IMR-90 (cell line): ENCODE measurements at regions not wholly inside any gene's neighbourhood (a gene's known extent, or its start where the extent isn't known, plus 50 kb on each side); places are given as distances from the start of the nearest gene placed in this dataset.

ENCODE experiments used
- ATAC-seq: fragments of 200-7000 bp; cut with Tn5 transposase; 2 replicates; pipeline ENCODE4 v1.9.1; 2020; ENCODE audit warnings: low read depth, mild to moderate bottlenecking, moderate library complexity
- BruUV-seq: library from RNA; stranded (reverse); fragments of 400-500 nt; replicated peaks from 2 replicates; lab custom pipeline; 2021; lab: Mats Ljungman, UMichigan
- CTCF ChIA-PET: fragments of 300-600 bp; formaldehyde crosslinking; extraction: SDS; loops from one replicate; lab custom pipeline; 2021; ENCODE audit warnings: antibody characterized with exemption; lab: Yijun Ruan, JAX
- POLR2A ChIA-PET: fragments of 300-600 bp; sonication (Branson Sonifier 250); formaldehyde crosslinking; loops from one replicate; lab custom pipeline; 2022; ENCODE audit warnings: antibody characterized with exemption; ENCODE audit not compliant: unreplicated experiment; lab: Charles Lee
- DNase-seq: peaks from one replicate; pipeline ENCODE4 v3.0.0; 2013
- H2AFZ ChIP-seq: replicated peaks from 2 replicates; pipeline ENCODE3; 2013; ENCODE audit warnings: low read length, mild to moderate bottlenecking; ENCODE audit not compliant: poor library complexity
- H2AK5ac ChIP-seq: 2 replicates; pipeline ENCODE4 v1.6.1; 2013; ENCODE audit warnings: low read depth, low read length, inconsistent platforms
- H2AK9ac ChIP-seq: replicated peaks from 2 replicates; pipeline ENCODE3; 2013; ENCODE audit warnings: mild to moderate bottlenecking, low read depth, low read length, moderate library complexity; ENCODE audit not compliant: poor library complexity
- H2BK120ac ChIP-seq: 2 replicates; pipeline ENCODE4 v1.6.1; 2013; ENCODE audit warnings: low read depth, low read length, inconsistent platforms
- H2BK15ac ChIP-seq: 3 replicates; pipeline ENCODE4 v1.6.1; 2013; ENCODE audit warnings: low read depth, low read length, inconsistent platforms
- H2BK20ac ChIP-seq: 2 replicates; pipeline ENCODE4 v1.6.1; 2013; ENCODE audit warnings: low read depth, mild to moderate bottlenecking, inconsistent platforms, low read length, moderate library complexity
- H2BK5ac ChIP-seq: 2 replicates; pipeline ENCODE4 v1.6.1; 2013; ENCODE audit warnings: mild to moderate bottlenecking, low read depth, low read length, inconsistent platforms; ENCODE audit not compliant: poor library complexity, severe bottlenecking
- H3K14ac ChIP-seq: replicated peaks from 2 replicates; pipeline ENCODE4 v1.6.1; 2013; ENCODE audit warnings: low read depth, low read length, inconsistent platforms
- H3K18ac ChIP-seq: 2 replicates; pipeline ENCODE4 v1.6.1; 2013; ENCODE audit warnings: low read depth, low read length, control low read depth
- H3K23ac ChIP-seq: 2 replicates; pipeline ENCODE4 v1.6.1; 2013; ENCODE audit warnings: low read depth, low read length, inconsistent platforms
- H3K27ac ChIP-seq: 2 replicates; pipeline ENCODE4 v1.5.1; 2013; ENCODE audit warnings: mild to moderate bottlenecking, control low read depth, low read length; ENCODE audit not compliant: insufficient read depth
- H3K27me3 ChIP-seq: 2 replicates; pipeline ENCODE4 v1.6.1; 2013; ENCODE audit warnings: low read length; ENCODE audit not compliant: control insufficient read depth, insufficient read depth
- H3K36me3 ChIP-seq: 2 replicates; pipeline ENCODE4 v1.6.1; 2013; ENCODE audit warnings: low read length, mixed read lengths; ENCODE audit not compliant: control insufficient read depth, insufficient read depth
- H3K4ac ChIP-seq: 2 replicates; pipeline ENCODE4 v1.6.1; 2013; ENCODE audit warnings: low read depth, low read length, inconsistent platforms
- H3K4me1 ChIP-seq: 2 replicates; pipeline ENCODE4 v1.6.1; 2013; ENCODE audit warnings: low read length, mixed read lengths; ENCODE audit not compliant: control insufficient read depth, insufficient read depth
- H3K4me2 ChIP-seq: 2 replicates; pipeline ENCODE4 v1.6.1; 2013; ENCODE audit warnings: low read depth, mild to moderate bottlenecking, control low read depth, low read length, moderate library complexity
- H3K4me3 ChIP-seq: 2 replicates; pipeline ENCODE4 v1.5.1; 2013; ENCODE audit warnings: low read depth, mild to moderate bottlenecking, control low read depth, low read length, moderate library complexity; ENCODE audit not compliant: insufficient read depth
- H3K56ac ChIP-seq: 2 replicates; pipeline ENCODE4 v1.6.1; 2013; ENCODE audit warnings: low read length, inconsistent platforms; ENCODE audit not compliant: insufficient read depth; ENCODE audit errors: extremely low read depth
- H3K79me1 ChIP-seq, 2 experiments: 2 replicates each; pipeline ENCODE4 v1.6.1; 2013; ENCODE audit warnings: low read length in 2 of 2, inconsistent platforms in 1 of 2, low read depth in 1 of 2
- H3K9ac ChIP-seq: 2 replicates; pipeline ENCODE4 v1.6.1; 2013; ENCODE audit warnings: low read depth, low read length, control low read depth
- H3K9me1 ChIP-seq: 2 replicates; pipeline ENCODE4 v1.6.1; 2013; ENCODE audit warnings: low read length, inconsistent platforms; ENCODE audit not compliant: insufficient read depth
- H3K9me3 ChIP-seq: 2 replicates; pipeline ENCODE4 v1.6.1; 2013; ENCODE audit warnings: low read length; ENCODE audit not compliant: control insufficient read depth, insufficient read depth
- H4K20me1 ChIP-seq: 2 replicates; pipeline ENCODE4 v1.6.1; 2013; ENCODE audit warnings: low read length, inconsistent platforms; ENCODE audit not compliant: insufficient read depth
- H4K5ac ChIP-seq: 2 replicates; pipeline ENCODE4 v1.6.1; 2013; ENCODE audit warnings: mild to moderate bottlenecking, low read depth, low read length, control low read depth
- H4K8ac ChIP-seq, 2 experiments: 2 replicates each; pipeline ENCODE4 v1.6.1; 2013; ENCODE audit warnings: low read depth in 2 of 2, low read length in 2 of 2, control low read depth in 1 of 2, inconsistent platforms in 1 of 2
- H4K91ac ChIP-seq: 2 replicates; pipeline ENCODE4 v1.6.1; 2013; ENCODE audit warnings: low read depth, low read length, inconsistent platforms; ENCODE audit not compliant: insufficient read depth
- CHD1 ChIP-seq: IDR thresholded peaks from 2 replicates; pipeline ENCODE4 v1.6.1; 2012; ENCODE audit warnings: low read depth, low read length, improper control_type of control experiment
- FOS ChIP-seq: fragments of 150-350 bp; IDR thresholded peaks from 2 replicates; pipeline ENCODE4 v1.6.1; 2016; ENCODE audit warnings: low read depth, low read length
- MAFK ChIP-seq: IDR thresholded peaks from 2 replicates; pipeline ENCODE4 v1.6.1; 2012; ENCODE audit warnings: low read depth, low read length, improper control_type of control experiment
- MXI1 ChIP-seq: IDR thresholded peaks from 2 replicates; pipeline ENCODE4 v1.6.1; 2012; ENCODE audit warnings: low read depth, mild to moderate bottlenecking, low read length, moderate library complexity, borderline replicate concordance
- USF2 ChIP-seq: fragments of 150-350 bp; IDR thresholded peaks from 2 replicates; pipeline ENCODE4 v1.6.1; 2017; ENCODE audit warnings: mild to moderate bottlenecking, antibody characterized with exemption, low read length, low read depth
- WGBS, 2 experiments: methylation state at CpG; one replicate each; pipeline versions ENCODE4 v1.1.5 to v1.1.7; 2013; ENCODE audit warnings: missing lambda C conversion rate in 2 of 2; ENCODE audit not compliant: insufficient read length in 1 of 2; ENCODE audit errors: extremely low coverage in 2 of 2; 5-methylcytosine and 5-hydroxymethylcytosine counted together
- dilution Hi-C: fragments of 300-500 bp; cut with HindIII; formaldehyde crosslinking; loops from one replicate; pipeline ENCODE4 v1.14.3; 2018; ENCODE audit warnings: low sequenced_read_pairs; ENCODE audit not compliant: unreplicated experiment
- in situ Hi-C: fragments of 300-500 bp; cut with MboI; formaldehyde crosslinking; loops from 3 replicates; pipeline ENCODE4 v1.14.3; 2019; ENCODE audit warnings: low sequenced_read_pairs, inconsistent platforms, mixed read lengths
- intact Hi-C: fragments of 100-400 bp; cut with micrococcal nuclease; formaldehyde crosslinking; loops from 2 replicates; pipeline ENCODE4 v1.10.0; 2022

GRCh38 chr4:152022543-152022942 is 261.7 kb upstream of the GATB start:
- Histone ChIP-seq H3K9me3 (no peaks in the 10 kb centered on the region), H3K18ac (no peak overlapping the region), H2AK9ac (no peak overlapping the region), H3K4ac (no peak overlapping the region), H2BK15ac (no peak overlapping the region), H3K14ac (no peak overlapping the region), H2BK5ac (no peak overlapping the region), H3K79me1 (no peaks in the 10 kb centered on the region), H3K56ac (no peak overlapping the region), H3K23ac (no peak overlapping the region), H4K8ac (no peak overlapping the region), H3K4me2 (no peak overlapping the region), H4K91ac (no peak overlapping the region), H2BK120ac (no peak overlapping the region), H3K27ac (no peak overlapping the region), H2AK5ac (no peak overlapping the region), H4K20me1 (no peaks in the 10 kb centered on the region), H3K9me1 (no peaks in the 10 kb centered on the region), H3K4me1 (peaks cover 4% of the 10 kb centered on the region), H3K27me3 (peaks cover 12% of the 10 kb centered on the region), H3K9ac (no peak overlapping the region), H4K5ac (no peak overlapping the region), H2AFZ (peak overlapping the region; percentile 28), H2BK20ac (no peak overlapping the region), H3K4me3 (no peak overlapping the region), H3K36me3 (no peaks in the 10 kb centered on the region)
- ATAC-seq (peak; percentile 35; the same call in 1 of the 2 replicates), DNase-seq (no peak)
- dilution Hi-C loops (no loop called here), intact Hi-C loops (no loop called here), in situ Hi-C loops (no loop called here)
- 55% methylated on average over 4 of the region's 5 CpGs; no CpG with 5 or more reads in 1 of the 2 experiments for WGBS, 2 experiments
- ChIA-PET CTCF (interaction anchor here (0.7 kb wide), 1 partner anchor 23 kb away, joined by 3 read pairs; no protein-coding TSS in a partner anchor), POLR2A (no interaction called here)
- BruUV-seq = no TSS peak
- TF ChIP-seq FOS (no peak), CHD1 (no peak), MAFK (no peak), MXI1 (no peak), USF2 (no peak)
